ENCODE measurements at regions not wholly inside any gene's neighbourhood (a gene's known extent, or its start where the extent isn't known, plus 50 kb on each side); places are given as distances from the start of the nearest gene placed in this dataset.
"Not testable (repeated sequence)": the region's sequence is repeated elsewhere in the genome, so short reads cannot be mapped to it uniquely, and the experiment has no call there.

GRCh38 chr3:132135628-132136333 lies 101.0 kb upstream of the CPNE4 start (continued):
- no peak for TF ChIP-seq ATF3 (IDR thresholded peaks at IDR 0.05)
- no peak for TF ChIP-seq ZBTB33 (IDR thresholded peaks at IDR 0.05)
- no peak for TF ChIP-seq TAF1 (conservative IDR thresholded peaks at IDR 0.05)
- no peak for TF ChIP-seq FOXA1 (IDR thresholded peaks at IDR 0.05)

DNA sequence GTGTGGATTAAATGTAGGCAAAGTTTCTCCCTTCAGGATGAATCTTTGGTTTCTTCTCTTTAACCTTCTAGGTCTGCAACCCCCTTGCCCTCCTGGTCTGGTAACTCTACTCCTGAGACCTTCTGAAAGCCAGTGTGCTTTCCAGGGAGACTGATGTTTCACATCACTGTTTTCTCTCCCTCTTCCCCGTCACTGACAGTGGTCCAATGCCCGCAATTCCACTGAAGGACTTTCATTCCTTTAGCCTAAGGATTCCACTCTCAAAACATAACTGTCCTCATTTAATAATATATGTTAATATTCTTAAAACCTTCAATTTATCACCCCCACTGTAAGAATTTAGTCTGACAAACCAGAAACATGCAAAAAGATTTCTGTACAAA lies 101.5 kb upstream of the CPNE4 start:
- TF ChIP-seq HNF4G (IDR thresholded peaks at IDR 0.05) (no peak), HNF4A (conservative IDR thresholded peaks at IDR 0.05) (no peak), RXRA (IDR thresholded peaks at IDR 0.05) (no peak), ATF3 (IDR thresholded peaks at IDR 0.05) (no peak), GABPA (IDR thresholded peaks at IDR 0.05 in 1 of 2, conservative IDR thresholded peaks at IDR 0.05 in 1 of 2) (no peak), EGR1 (IDR thresholded peaks at IDR 0.05; ENCODE audit: low read depth in 2 of 2) (no peak), FOXA1 (IDR thresholded peaks at IDR 0.05) (no peak), SP1 (IDR thresholded peaks at IDR 0.05) (no peak), FOXA2 (IDR thresholded peaks at IDR 0.05) (no peak), ZBTB33 (IDR thresholded peaks at IDR 0.05) (no peak), JUND (IDR thresholded peaks at IDR 0.05) (no peak), TAF1 (conservative IDR thresholded peaks at IDR 0.05) (no peak)
- TF ChIP-seq, protein P1, sequence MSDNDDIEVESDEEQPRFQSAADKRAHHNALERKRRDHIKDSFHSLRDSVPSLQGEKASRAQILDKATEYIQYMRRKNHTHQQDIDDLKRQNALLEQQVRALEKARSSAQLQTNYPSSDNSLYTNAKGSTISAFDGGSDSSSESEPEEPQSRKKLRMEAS (IDR thresholded peaks at IDR 0.05): no peak
- TF ChIP-seq, protein P2, sequence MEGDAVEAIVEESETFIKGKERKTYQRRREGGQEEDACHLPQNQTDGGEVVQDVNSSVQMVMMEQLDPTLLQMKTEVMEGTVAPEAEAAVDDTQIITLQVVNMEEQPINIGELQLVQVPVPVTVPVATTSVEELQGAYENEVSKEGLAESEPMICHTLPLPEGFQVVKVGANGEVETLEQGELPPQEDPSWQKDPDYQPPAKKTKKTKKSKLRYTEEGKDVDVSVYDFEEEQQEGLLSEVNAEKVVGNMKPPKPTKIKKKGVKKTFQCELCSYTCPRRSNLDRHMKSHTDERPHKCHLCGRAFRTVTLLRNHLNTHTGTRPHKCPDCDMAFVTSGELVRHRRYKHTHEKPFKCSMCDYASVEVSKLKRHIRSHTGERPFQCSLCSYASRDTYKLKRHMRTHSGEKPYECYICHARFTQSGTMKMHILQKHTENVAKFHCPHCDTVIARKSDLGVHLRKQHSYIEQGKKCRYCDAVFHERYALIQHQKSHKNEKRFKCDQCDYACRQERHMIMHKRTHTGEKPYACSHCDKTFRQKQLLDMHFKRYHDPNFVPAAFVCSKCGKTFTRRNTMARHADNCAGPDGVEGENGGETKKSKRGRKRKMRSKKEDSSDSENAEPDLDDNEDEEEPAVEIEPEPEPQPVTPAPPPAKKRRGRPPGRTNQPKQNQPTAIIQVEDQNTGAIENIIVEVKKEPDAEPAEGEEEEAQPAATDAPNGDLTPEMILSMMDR (IDR thresholded peaks at IDR 0.05; ENCODE audit: low read depth, low read length, missing input control): no peak
- no peak for DNase-seq (ENCODE audit: low spot score)
- no peaks in the 10 kb centered on the region for H3K4me1 ChIP-seq (ENCODE audit: control insufficient read depth in 4 of 4, insufficient read depth in 4 of 4, low read length in 3 of 4)
- H3K4me3 ChIP-seq (ENCODE audit: low read depth in 1 of 3, low read length in 3 of 3): no peak overlapping the region
- H3K9ac ChIP-seq (ENCODE audit: low read depth in 1 of 2, low read length in 2 of 2): no peak overlapping the region
- no peaks in the 10 kb centered on the region for H3K36me3 ChIP-seq (ENCODE audit: control insufficient read depth in 4 of 4, insufficient read depth in 3 of 4, low read depth in 1 of 4, low read length in 3 of 4)
- no peaks in the 10 kb centered on the region for H3K9me3 ChIP-seq (ENCODE audit: control insufficient read depth in 4 of 4, low read length in 3 of 4)
- no peaks in the 10 kb centered on the region for H3K27me3 ChIP-seq (ENCODE audit: control insufficient read depth in 4 of 4, insufficient read depth in 4 of 4, low read length in 3 of 4)
- no peak overlapping the region for H3K27ac ChIP-seq (ENCODE audit: low read depth in 1 of 2, low read length in 2 of 2)
- WGBS: 50% methylated on average over 2 of the region's 2 CpGs

- H3K27ac ChIP-seq (ENCODE audit: low read depth in 1 of 2, low read length in 2 of 2); H3K4me1 ChIP-seq (ENCODE audit: control insufficient read depth in 4 of 4, insufficient read depth in 4 of 4, low read length in 3 of 4); DNase-seq (ENCODE audit: low spot score); H3K27me3 ChIP-seq (ENCODE audit: control insufficient read depth in 4 of 4, insufficient read depth in 4 of 4, low read length in 3 of 4); H3K9me3 ChIP-seq (ENCODE audit: control insufficient read depth in 4 of 4, low read length in 3 of 4); H3K9ac ChIP-seq (ENCODE audit: low read depth in 1 of 2, low read length in 2 of 2); H3K4me3 ChIP-seq (ENCODE audit: low read depth in 1 of 3, low read length in 3 of 3); H3K36me3 ChIP-seq (ENCODE audit: control insufficient read depth in 4 of 4, insufficient read depth in 3 of 4, low read depth in 1 of 4, low read length in 3 of 4): not testable (repeated sequence)
- 53% methylated on average over 23 of the region's 23 CpGs for WGBS
These were observed 102.1 kb upstream of the CPNE4 start for GRCh38 chr3:132136902-132137301.

All from liver (tissue), 8 donors.